Adrenal gland (tissue), 5 donors: ENCODE measurements at regions not wholly inside any gene's neighbourhood (a gene's known extent, or its start where the extent isn't known, plus 50 kb on each side); places are given as distances from the start of the nearest gene placed in this dataset.

Experiments used
- POLR2A ChIP-seq, 2 donors: fragments of 450-650 bp; IDR thresholded peaks; one replicate each; pipeline ENCODE4 v1.6.1; 2017; ENCODE audit warnings: antibody characterized with exemption in 2 of 2, mild to moderate bottlenecking in 2 of 2, moderate library complexity in 1 of 2
- TF ChIP-seq, protein P1 (sequence below), 6 experiments: fragments of 450-650 bp in 4 of 6; fragments of 200-600 bp in 2 of 6; sonication (generic) in 1 of 6; IDR thresholded peaks; 1 replicate in 5 of 6; 2 replicates in 1 of 6; pipeline versions ENCODE4 v1.5.1 to v1.8.0; 2016 to 2021; ENCODE audit warnings: antibody characterized with exemption in 6 of 6, mild to moderate bottlenecking in 2 of 6, moderate library complexity in 1 of 6
- donor health status: DM: no; HTN: no; CAD: no.

DNA sequence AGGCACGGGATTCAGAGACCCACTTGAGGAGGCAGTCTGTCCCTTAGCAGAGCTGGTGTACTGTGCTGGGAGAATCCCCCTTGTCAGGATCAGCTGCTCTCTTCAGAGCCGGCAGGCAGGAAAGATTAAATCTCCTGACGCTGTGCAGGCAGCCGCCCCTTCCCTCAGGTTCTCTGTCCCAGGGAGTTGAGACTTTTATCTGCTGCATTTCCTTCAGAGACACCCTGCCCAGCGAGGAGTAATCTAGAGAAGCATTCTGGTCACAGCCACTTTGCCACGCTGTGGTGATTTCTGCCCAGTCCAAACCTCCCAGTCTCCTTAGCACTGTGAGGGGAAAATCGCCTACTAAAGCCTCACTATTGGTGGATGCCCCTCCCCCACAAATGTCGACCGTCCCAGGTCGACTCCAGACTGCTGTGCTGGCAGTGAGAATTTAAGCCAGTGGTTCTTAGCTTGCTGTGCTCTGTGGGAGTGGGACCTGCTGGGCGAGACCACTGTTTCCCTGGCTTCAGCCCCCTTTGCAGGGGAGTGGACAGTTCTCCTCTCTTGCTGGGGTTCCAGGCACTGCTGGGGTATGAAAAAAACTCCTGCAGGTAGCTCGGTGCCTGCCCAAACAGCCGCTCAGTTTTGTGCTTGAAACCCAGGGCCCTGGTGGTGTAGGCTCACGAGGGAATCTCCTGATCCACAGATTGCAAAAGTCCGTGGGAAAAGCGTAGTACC lies 265.4 kb downstream of the ZWINT start:
- no peak for TF ChIP-seq POLR2A (IDR thresholded peaks at IDR 0.05)
- TF ChIP-seq, protein P1, sequence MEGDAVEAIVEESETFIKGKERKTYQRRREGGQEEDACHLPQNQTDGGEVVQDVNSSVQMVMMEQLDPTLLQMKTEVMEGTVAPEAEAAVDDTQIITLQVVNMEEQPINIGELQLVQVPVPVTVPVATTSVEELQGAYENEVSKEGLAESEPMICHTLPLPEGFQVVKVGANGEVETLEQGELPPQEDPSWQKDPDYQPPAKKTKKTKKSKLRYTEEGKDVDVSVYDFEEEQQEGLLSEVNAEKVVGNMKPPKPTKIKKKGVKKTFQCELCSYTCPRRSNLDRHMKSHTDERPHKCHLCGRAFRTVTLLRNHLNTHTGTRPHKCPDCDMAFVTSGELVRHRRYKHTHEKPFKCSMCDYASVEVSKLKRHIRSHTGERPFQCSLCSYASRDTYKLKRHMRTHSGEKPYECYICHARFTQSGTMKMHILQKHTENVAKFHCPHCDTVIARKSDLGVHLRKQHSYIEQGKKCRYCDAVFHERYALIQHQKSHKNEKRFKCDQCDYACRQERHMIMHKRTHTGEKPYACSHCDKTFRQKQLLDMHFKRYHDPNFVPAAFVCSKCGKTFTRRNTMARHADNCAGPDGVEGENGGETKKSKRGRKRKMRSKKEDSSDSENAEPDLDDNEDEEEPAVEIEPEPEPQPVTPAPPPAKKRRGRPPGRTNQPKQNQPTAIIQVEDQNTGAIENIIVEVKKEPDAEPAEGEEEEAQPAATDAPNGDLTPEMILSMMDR (IDR thresholded peaks at IDR 0.05), result no peak
